ENCODE measurements at regions not wholly inside any gene's neighbourhood (a gene's known extent, or its start where the extent isn't known, plus 50 kb on each side); places are given as distances from the start of the nearest gene placed in this dataset.

- H3K14ac ChIP-seq (replicated peaks; ENCODE audit: low read depth, low read length): no peak overlapping the region
- no peak overlapping the region for H3K23ac ChIP-seq (ENCODE audit: low read depth, low read length)
- no TSS peak for BruUV-seq (replicated peaks)
- no peak overlapping the region for H3K27ac ChIP-seq (ENCODE audit: insufficient read depth, low read length)
- H3K4me2 ChIP-seq (ENCODE audit: low read depth, low read length): no peak overlapping the region
- H3K79me1 ChIP-seq (ENCODE audit: low read depth in 1 of 2, low read length in 2 of 2): no peaks in the 10 kb centered on the region
- H3K4ac ChIP-seq (ENCODE audit: low read depth, low read length): no peak overlapping the region
- ATAC-seq (ENCODE audit: low read depth): no peak
- in situ Hi-C loops (cut with MboI; ENCODE audit: low sequenced_read_pairs) (no loop called here), dilution Hi-C loops (cut with HindIII; ENCODE audit: low sequenced_read_pairs, unreplicated experiment) (no loop called here), intact Hi-C loops (cut with micrococcal nuclease) (no loop called here)
- H4K8ac ChIP-seq (ENCODE audit: low read depth in 2 of 2, low read length in 2 of 2): no peak overlapping the region
- no CpG with 5 or more reads among the region's 1 CpG for WGBS, 2 experiments (ENCODE audit: extremely low coverage in 2 of 2, insufficient read length in 1 of 2)
- peaks cover 6% of the 10 kb centered on the region; the same call in 1 of the 2 replicates for H3K9me3 ChIP-seq (ENCODE audit: control insufficient read depth, insufficient read depth, low read length)
- H4K91ac ChIP-seq (ENCODE audit: insufficient read depth, low read depth, low read length): no peak overlapping the region
- H2BK5ac ChIP-seq (ENCODE audit: low read depth, low read length, poor library complexity, severe bottlenecking): no peak overlapping the region
- no peak overlapping the region for H2AK9ac ChIP-seq (replicated peaks; ENCODE audit: low read depth, low read length, poor library complexity)
- H3K18ac ChIP-seq (ENCODE audit: low read depth, low read length): no peak overlapping the region
- no peak overlapping the region for H4K5ac ChIP-seq (ENCODE audit: low read depth, low read length)
- no peak overlapping the region for H2BK20ac ChIP-seq (ENCODE audit: low read depth, low read length)
- H3K56ac ChIP-seq (ENCODE audit: extremely low read depth, insufficient read depth, low read length): no peak overlapping the region
- no peaks in the 10 kb centered on the region for H3K4me1 ChIP-seq (ENCODE audit: control insufficient read depth, insufficient read depth, low read length)
- H3K27me3 ChIP-seq (ENCODE audit: control insufficient read depth, insufficient read depth, low read length): no peaks in the 10 kb centered on the region
- ChIA-PET POLR2A (ENCODE audit: unreplicated experiment) (no interaction called here), CTCF (no interaction called here)
- H2AK5ac ChIP-seq (ENCODE audit: low read depth, low read length): no peak overlapping the region
- H2BK15ac ChIP-seq (ENCODE audit: low read depth, low read length): no peak overlapping the region
- no peak overlapping the region for H3K4me3 ChIP-seq (ENCODE audit: insufficient read depth, low read depth, low read length)
- H3K9ac ChIP-seq (ENCODE audit: low read depth, low read length): no peak overlapping the region
- no peak for DNase-seq
- H3K9me1 ChIP-seq (ENCODE audit: insufficient read depth, low read length): no peaks in the 10 kb centered on the region
- H2AFZ ChIP-seq (replicated peaks; ENCODE audit: low read length, poor library complexity): no peak overlapping the region
- no peak for TF ChIP-seq ELK1 (IDR thresholded peaks at IDR 0.05; ENCODE audit: borderline replicate concordance, low read depth, low read length)
- no peak for TF ChIP-seq MAFK (IDR thresholded peaks at IDR 0.05; ENCODE audit: low read depth, low read length)
- TF ChIP-seq RCOR1 (IDR thresholded peaks at IDR 0.05; ENCODE audit: insufficient replicate concordance, low read length): no peak
- TF ChIP-seq CEBPB (IDR thresholded peaks at IDR 0.05; ENCODE audit: low read depth, low read length): no peak
- TF ChIP-seq CHD1 (IDR thresholded peaks at IDR 0.05; ENCODE audit: low read depth, low read length): no peak
- no peak for TF ChIP-seq BHLHE40 (IDR thresholded peaks at IDR 0.05; ENCODE audit: low read depth, low read length)
- TF ChIP-seq RAD21 (IDR thresholded peaks at IDR 0.05; ENCODE audit: low read length): no peak
- H2BK120ac ChIP-seq (ENCODE audit: low read depth, low read length): no peak overlapping the region
- no peaks in the 10 kb centered on the region for H4K20me1 ChIP-seq (ENCODE audit: insufficient read depth, low read length)
- H3K36me3 ChIP-seq (ENCODE audit: control insufficient read depth, insufficient read depth, low read length): no peaks in the 10 kb centered on the region
Measured at GRCh38 chr5:90142541-90142940, 267.0 kb downstream of the CETN3 start.
